H9 (cell line): ENCODE measurements at regions not wholly inside any gene's neighbourhood (a gene's known extent, or its start where the extent isn't known, plus 50 kb on each side); places are given as distances from the start of the nearest gene placed in this dataset.

Experiments
- DNase-seq: peaks from one replicate; pipeline ENCODE4 v3.0.0-alpha.2; 2017
- H2AFZ ChIP-seq: one replicate; pipeline ENCODE4 v1.6.1; 2013; ENCODE audit warnings: mild to moderate bottlenecking, low read length, control low read depth, moderate library complexity
- H2AK5ac ChIP-seq: 2 replicates; pipeline ENCODE4 v1.6.1; 2013; ENCODE audit warnings: low read length, control low read depth, mixed read lengths; ENCODE audit not compliant: insufficient read length
- H2BK120ac ChIP-seq: one replicate; pipeline ENCODE4 v1.6.1; 2013; ENCODE audit warnings: low read depth, mild to moderate bottlenecking, low read length, control low read depth, inconsistent platforms; ENCODE audit not compliant: poor library complexity, severe bottlenecking
- H2BK12ac ChIP-seq: 2 replicates; pipeline ENCODE4 v1.6.1; 2013; ENCODE audit warnings: low read length, control low read depth, mixed read lengths, low read depth; ENCODE audit not compliant: insufficient read length
- H2BK15ac ChIP-seq: 2 replicates; pipeline ENCODE4 v1.6.1; 2013; ENCODE audit warnings: low read depth, low read length, control low read depth
- H2BK20ac ChIP-seq: one replicate; pipeline ENCODE4 v1.6.1; 2013; ENCODE audit warnings: low read depth, mild to moderate bottlenecking, low read length, control low read depth, inconsistent platforms; ENCODE audit not compliant: poor library complexity, severe bottlenecking
- H2BK5ac ChIP-seq: 2 replicates; pipeline ENCODE4 v1.6.1; 2013; ENCODE audit warnings: low read length, control low read depth, mixed read lengths; ENCODE audit not compliant: insufficient read length
- H3K14ac ChIP-seq: 2 replicates; pipeline ENCODE4 v1.6.1; 2013; ENCODE audit warnings: low read length, control low read depth; ENCODE audit not compliant: insufficient read depth
- H3K18ac ChIP-seq: 2 replicates; pipeline ENCODE4 v1.6.1; 2013; ENCODE audit warnings: low read depth, mild to moderate bottlenecking, mixed read lengths, low read length, control low read depth; ENCODE audit not compliant: insufficient read length
- H3K23ac ChIP-seq: 2 replicates; pipeline ENCODE4 v1.6.1; 2013; ENCODE audit warnings: low read length, control low read depth, mixed read lengths, low read depth; ENCODE audit not compliant: insufficient read length
- H3K23me2 ChIP-seq: 2 replicates; pipeline ENCODE4 v1.6.1; 2013; ENCODE audit warnings: low read depth, mild to moderate bottlenecking, mixed read lengths, low read length, control low read depth; ENCODE audit not compliant: insufficient read length, poor library complexity, severe bottlenecking
- H3K27ac ChIP-seq: 2 replicates; pipeline ENCODE4 v1.5.1; 2013; ENCODE audit warnings: low read length, control low read depth, mixed read lengths, low read depth; ENCODE audit not compliant: insufficient read length
- H3K27me3 ChIP-seq: 2 replicates; pipeline ENCODE4 v1.6.1; 2013; ENCODE audit warnings: low read length, control low read depth, inconsistent platforms; ENCODE audit not compliant: insufficient read depth
- H3K4ac ChIP-seq: 2 replicates; pipeline ENCODE4 v1.6.1; 2013; ENCODE audit warnings: low read depth, mild to moderate bottlenecking, control low read depth, inconsistent platforms, low read length, moderate library complexity
- H3K4me1 ChIP-seq: 2 replicates; pipeline ENCODE4 v1.6.1; 2013; ENCODE audit warnings: low read length, control low read depth, inconsistent platforms; ENCODE audit not compliant: insufficient read depth
- H3K4me2 ChIP-seq: 2 replicates; pipeline ENCODE4 v1.6.1; 2013; ENCODE audit warnings: low read length, control low read depth, mixed read lengths; ENCODE audit not compliant: insufficient read length, insufficient read depth
- H3K56ac ChIP-seq: 2 replicates; pipeline ENCODE4 v1.6.1; 2013; ENCODE audit warnings: low read depth, mild to moderate bottlenecking, mixed read lengths, low read length, control low read depth; ENCODE audit not compliant: insufficient read length
- H3K79me1 ChIP-seq: 2 replicates; pipeline ENCODE4 v1.6.1; 2013; ENCODE audit warnings: low read depth, mild to moderate bottlenecking, moderate library complexity, low read length, control low read depth, inconsistent platforms; ENCODE audit not compliant: insufficient read depth, poor library complexity, severe bottlenecking
- H3K79me2 ChIP-seq: 2 replicates; pipeline ENCODE4 v1.6.1; 2013; ENCODE audit warnings: low read length, control low read depth, inconsistent platforms; ENCODE audit not compliant: insufficient read depth
- H3K9ac ChIP-seq: 2 replicates; pipeline ENCODE4 v1.6.1; 2013; ENCODE audit warnings: low read length, control low read depth, mixed read lengths; ENCODE audit not compliant: insufficient read length; ENCODE audit errors: extremely low read depth
- H3K9me3 ChIP-seq: one replicate; pipeline ENCODE4 v1.6.1; 2013; ENCODE audit warnings: low read depth, low read length, inconsistent platforms; ENCODE audit not compliant: control insufficient read depth
- H3T11ph ChIP-seq: one replicate; pipeline ENCODE4 v1.6.1; 2013; ENCODE audit warnings: mild to moderate bottlenecking, low read length, control low read depth, inconsistent platforms
- H4K20me1 ChIP-seq: one replicate; pipeline ENCODE4 v1.6.1; 2013; ENCODE audit not compliant: control insufficient read depth, insufficient read length, insufficient read depth
- H4K5ac ChIP-seq: 2 replicates; pipeline ENCODE4 v1.6.1; 2013; ENCODE audit warnings: low read depth, mild to moderate bottlenecking, mixed read lengths, low read length, control low read depth; ENCODE audit not compliant: insufficient read length
- H4K8ac ChIP-seq: replicated peaks from 2 replicates; pipeline ENCODE4 v1.6.1; 2013; ENCODE audit warnings: low read length, control low read depth, mixed read lengths, low read depth; ENCODE audit not compliant: insufficient read length
- H4K91ac ChIP-seq: 2 replicates; pipeline ENCODE4 v1.6.1; 2013; ENCODE audit warnings: low read depth, mild to moderate bottlenecking, moderate library complexity, mixed read lengths, low read length, control low read depth; ENCODE audit not compliant: insufficient read length
- H3K27ac Mint-ChIP-seq, 3 experiments: 2 replicates in 2 of 3; 3 replicates in 1 of 3; pipeline ENCODE4 v1.8.0; 2020 to 2021; ENCODE audit warnings: mixed read lengths in 3 of 3, mild to moderate bottlenecking in 1 of 3, moderate library complexity in 1 of 3
- H3K27me3 Mint-ChIP-seq: 2 replicates; pipeline ENCODE4 v1.8.0; 2021; ENCODE audit warnings: low read depth, mild to moderate bottlenecking, moderate library complexity, mixed read lengths
- H3K36me3 Mint-ChIP-seq, 3 experiments: 2 replicates in 2 of 3; 3 replicates in 1 of 3; pipeline ENCODE4 v1.8.0; 2020 to 2021; ENCODE audit warnings: low read depth in 3 of 3, mixed read lengths in 3 of 3; ENCODE audit not compliant: insufficient read depth in 1 of 3
- H3K4me1 Mint-ChIP-seq, 2 experiments: 2 replicates each; pipeline ENCODE4 v1.8.0; 2020; ENCODE audit warnings: mixed read lengths in 2 of 2
- H3K4me3 Mint-ChIP-seq, 2 experiments: 2 replicates in 1 of 2; 3 replicates in 1 of 2; pipeline ENCODE4 v1.8.0; 2020 to 2021; ENCODE audit warnings: mild to moderate bottlenecking in 2 of 2, mixed read lengths in 2 of 2, moderate library complexity in 1 of 2
- H3K9me3 Mint-ChIP-seq, 2 experiments: 2 replicates in 1 of 2; 3 replicates in 1 of 2; pipeline ENCODE4 v1.8.0; 2020; ENCODE audit warnings: mild to moderate bottlenecking in 2 of 2, mixed read lengths in 2 of 2, moderate library complexity in 1 of 2
- CTCF ChIP-seq: fragments of 200-600 bp; sonication (generic); conservative IDR thresholded peaks from 3 replicates; pipeline ENCODE4 v1.8.0; 2021; ENCODE audit warnings: antibody characterized with exemption, mild to moderate bottlenecking
- WGBS: extraction: QIAGEN DNeasy Blood & Tissue Kit; methylation state at CpG from one replicate; pipeline ENCODE4 v1.1.7; 2013; ENCODE audit warnings: missing lambda C conversion rate, low lambda C conversion rate, mixed read lengths; ENCODE audit not compliant: insufficient read length; ENCODE audit errors: extremely low coverage; 5-methylcytosine and 5-hydroxymethylcytosine counted together

GRCh38 chr2:211114826-211115455 lies 558.5 kb downstream of the CPS1 start:
- Histone ChIP-seq H3K9me3 (no peaks in the 10 kb centered on the region), H2BK20ac (no peak overlapping the region), H3K18ac (no peak overlapping the region), H2AK5ac (no peak overlapping the region), H2BK120ac (no peak overlapping the region), H3K23ac (no peak overlapping the region), H4K20me1 (no peaks in the 10 kb centered on the region), H3K4me2 (no peak overlapping the region), H4K91ac (no peak overlapping the region), H3K9ac (no peak overlapping the region), H3K4ac (no peak overlapping the region), H2BK5ac (no peak overlapping the region), H3K79me1 (no peaks in the 10 kb centered on the region), H2BK12ac (no peak overlapping the region), H3K27ac (no peak overlapping the region), H3K27me3 (no peaks in the 10 kb centered on the region), H3K14ac (no peak overlapping the region), H3K4me1 (no peaks in the 10 kb centered on the region), H3T11ph (no peak overlapping the region), H4K8ac (no peak overlapping the region), H3K23me2 (no peaks in the 10 kb centered on the region), H2AFZ (no peak overlapping the region), H2BK15ac (no peak overlapping the region), H3K56ac (no peak overlapping the region), H3K79me2 (no peaks in the 10 kb centered on the region), H4K5ac (no peak overlapping the region)
- Mint-ChIP-seq H3K36me3 (no peaks in the 10 kb centered on the region), H3K4me1 (peaks cover 0 to 3% of the 10 kb centered on the region in 2 experiments; a peak in 3 of 4 replicates), H3K9me3 (no peaks in the 10 kb centered on the region), H3K4me3 (no peak overlapping the region), H3K27me3 (no peaks in the 10 kb centered on the region), H3K27ac (no peak overlapping the region)
- no CpG with 5 or more reads among the region's 1 CpG for WGBS
- DNase-seq: no peak
- no peak for TF ChIP-seq CTCF
